OCI-LY7 (cell line): ENCODE measurements at regions not wholly inside any gene's neighbourhood (a gene's known extent, or its start where the extent isn't known, plus 50 kb on each side); places are given as distances from the start of the nearest gene placed in this dataset.

Experiments used
- BruUV-seq: library from RNA; stranded (reverse); fragments of 400-500 nt; replicated peaks from 2 replicates; lab custom pipeline; 2021; lab: Mats Ljungman, UMichigan
- CTCF ChIA-PET: fragments of 300-600 bp; sonication (Branson Sonifier 250); formaldehyde crosslinking; loops from one replicate; lab custom pipeline; 2022; ENCODE audit warnings: antibody characterized with exemption; ENCODE audit not compliant: unreplicated experiment; lab: Charles Lee
- POLR2A ChIA-PET: fragments of 300-600 bp; sonication (Branson Sonifier 250); formaldehyde crosslinking; loops from one replicate; lab custom pipeline; 2022; ENCODE audit warnings: antibody characterized with exemption; lab: Charles Lee
- DNase-seq: peaks from one replicate; pipeline ENCODE4 v3.0.0-alpha.2; 2015; ENCODE audit warnings: low spot score
- H2AFZ ChIP-seq: fragments of 200-600 bp; sonication (generic), shearing (Covaris generic); 2 replicates; pipeline ENCODE4 v1.6.1; 2014; ENCODE audit warnings: mild to moderate bottlenecking, antibody characterized with exemption, low read length, moderate library complexity
- H3K27ac ChIP-seq: fragments of 200-600 bp; sonication (generic); 2 replicates; pipeline ENCODE4 v1.5.1; 2014; ENCODE audit warnings: mixed run types, low read depth, mild to moderate bottlenecking, moderate library complexity, low read length, inconsistent platforms; ENCODE audit not compliant: poor library complexity, severe bottlenecking
- H3K36me3 ChIP-seq: fragments of 200-600 bp; sonication (generic); 2 replicates; pipeline ENCODE4 v1.6.1; 2014; ENCODE audit warnings: mild to moderate bottlenecking, antibody characterized with exemption, low read length, moderate library complexity, mixed read lengths; ENCODE audit not compliant: insufficient read depth
- H3K4me1 ChIP-seq: fragments of 200-600 bp; sonication (generic); 2 replicates; pipeline ENCODE4 v1.5.1; 2014; ENCODE audit warnings: mild to moderate bottlenecking, low read length; ENCODE audit not compliant: insufficient read depth, poor library complexity, severe bottlenecking
- H3K4me2 ChIP-seq: fragments of 200-600 bp; sonication (generic); 2 replicates; pipeline ENCODE4 v1.6.1; 2014; ENCODE audit warnings: mild to moderate bottlenecking, low read length
- H3K4me3 ChIP-seq: fragments of 200-600 bp; sonication (generic); 2 replicates; pipeline ENCODE4 v1.5.1; 2014; ENCODE audit warnings: mild to moderate bottlenecking, low read depth, low read length; ENCODE audit not compliant: poor library complexity, severe bottlenecking
- H3K79me2 ChIP-seq: fragments of 200-600 bp; sonication (generic); 2 replicates; pipeline ENCODE4 v1.6.1; 2016; ENCODE audit warnings: low read depth, mild to moderate bottlenecking, low read length, moderate library complexity, mixed read lengths; ENCODE audit not compliant: insufficient read depth
- H3K9me2 ChIP-seq: fragments of 200-600 bp; sonication (generic); 2 replicates; pipeline ENCODE4 v1.6.1; 2016; ENCODE audit warnings: mild to moderate bottlenecking, low read length, mixed read lengths; ENCODE audit not compliant: insufficient read depth
- H3K9me3 ChIP-seq: fragments of 200-600 bp; sonication (generic); 2 replicates; pipeline ENCODE4 v1.6.1; 2014; ENCODE audit warnings: mild to moderate bottlenecking, mixed run types, low read length, mixed read lengths
- H4K20me1 ChIP-seq: fragments of 200-600 bp; sonication (generic); 2 replicates; pipeline ENCODE4 v1.6.1; 2014; ENCODE audit warnings: mild to moderate bottlenecking, antibody characterized with exemption, low read length, moderate library complexity, mixed read lengths; ENCODE audit not compliant: insufficient read depth
- CTCF ChIP-seq: fragments of 200-600 bp; sonication (generic); conservative IDR thresholded peaks from 2 replicates; pipeline ENCODE4 v1.5.1; 2014; ENCODE audit warnings: mild to moderate bottlenecking, antibody characterized with exemption, low read length, moderate library complexity, mixed read lengths
- EZH2phosphoT487 ChIP-seq: fragments of 200-600 bp; sonication (generic); IDR thresholded peaks from 2 replicates; pipeline ENCODE4 v1.6.1; 2018; ENCODE audit warnings: low read depth, borderline replicate concordance, mild to moderate bottlenecking, mixed run types, antibody characterized with exemption, low read length, moderate library complexity, mixed read lengths
- intact Hi-C: fragments of 100-400 bp; cut with micrococcal nuclease; formaldehyde crosslinking; loops from one replicate; pipeline ENCODE4 v1.10.0; 2022; ENCODE audit not compliant: unreplicated experiment

GRCh38 chr7:9955138-9955537 is 1018.5 kb upstream of the PHF14 start:
- no peak overlapping the region for H2AFZ ChIP-seq
- H3K4me1 ChIP-seq = no peaks in the 10 kb centered on the region
- no peak overlapping the region for H3K27ac ChIP-seq
- no peaks in the 10 kb centered on the region for H4K20me1 ChIP-seq
- DNase-seq = no peak
- H3K9me2 ChIP-seq = no peaks in the 10 kb centered on the region
- H3K4me2 ChIP-seq = no peak overlapping the region; the same call in 1 of the 2 replicates
- no peaks in the 10 kb centered on the region for H3K36me3 ChIP-seq
- no peak overlapping the region for H3K4me3 ChIP-seq
- H3K79me2 ChIP-seq = no peaks in the 10 kb centered on the region
- no peaks in the 10 kb centered on the region for H3K9me3 ChIP-seq
- TF ChIP-seq CTCF (no peak), EZH2phosphoT487 (no peak)
- ChIA-PET CTCF (no interaction called here), POLR2A (no interaction called here)
- no TSS peak for BruUV-seq
- intact Hi-C loops = no loop called here

- Histone ChIP-seq H4K20me1 (no peaks in the 10 kb centered on the region), H3K9me2 (no peaks in the 10 kb centered on the region), H3K4me1 (no peaks in the 10 kb centered on the region), H3K27ac (no peak overlapping the region), H3K9me3 (no peaks in the 10 kb centered on the region), H2AFZ (no peak overlapping the region), H3K4me2 (no peak overlapping the region), H3K79me2 (no peaks in the 10 kb centered on the region), H3K36me3 (no peaks in the 10 kb centered on the region), H3K4me3 (no peak overlapping the region)
- ChIA-PET CTCF (no interaction called here), POLR2A (no interaction called here)
- TF ChIP-seq CTCF (no peak), EZH2phosphoT487 (no peak)
- no peak for DNase-seq
- intact Hi-C loops = no loop called here
- no TSS peak for BruUV-seq
Measured at GRCh38 chr7:9958486-9958885, 1015.2 kb upstream of the PHF14 start.

GRCh38 chr7:9960460-9960859 is 1013.2 kb upstream of the PHF14 start:
- ChIA-PET CTCF (no interaction called here), POLR2A (no interaction called here)
- Histone ChIP-seq H3K36me3 (no peaks in the 10 kb centered on the region), H3K27ac (no peak overlapping the region), H3K9me3 (no peaks in the 10 kb centered on the region; the same call in 1 of the 2 replicates), H2AFZ (no peak overlapping the region), H4K20me1 (no peaks in the 10 kb centered on the region), H3K9me2 (no peaks in the 10 kb centered on the region), H3K79me2 (no peaks in the 10 kb centered on the region), H3K4me3 (no peak overlapping the region), H3K4me1 (no peaks in the 10 kb centered on the region), H3K4me2 (no peak overlapping the region)
- no TSS peak for BruUV-seq
- TF ChIP-seq CTCF (no peak), EZH2phosphoT487 (no peak)
- DNase-seq = no peak
- intact Hi-C loops = no loop called here
